Endothelial cell (in vitro differentiated cells): ENCODE measurements at regions not wholly inside any gene's neighbourhood (a gene's known extent, or its start where the extent isn't known, plus 50 kb on each side); places are given as distances from the start of the nearest gene placed in this dataset.

ENCODE experiments used
- DNase-seq: peaks from one replicate; pipeline ENCODE4 v3.0.0; 2021; ENCODE audit warnings: low spot score
- H3K27ac Mint-ChIP-seq: one replicate; pipeline ENCODE4 v1.8.0; 2021; ENCODE audit warnings: mixed read lengths, inconsistent platforms; ENCODE audit not compliant: unreplicated experiment
- H3K27me3 Mint-ChIP-seq: one replicate; pipeline ENCODE4 v1.8.0; 2021; ENCODE audit warnings: mild to moderate bottlenecking, moderate library complexity, mixed read lengths, inconsistent platforms; ENCODE audit not compliant: unreplicated experiment
- H3K36me3 Mint-ChIP-seq: one replicate; pipeline ENCODE4 v1.8.0; 2021; ENCODE audit warnings: mild to moderate bottlenecking, low read depth, mixed read lengths, inconsistent platforms; ENCODE audit not compliant: unreplicated experiment
- H3K4me1 Mint-ChIP-seq: one replicate; pipeline ENCODE4 v1.8.0; 2021; ENCODE audit warnings: mild to moderate bottlenecking, mixed read lengths, inconsistent platforms; ENCODE audit not compliant: unreplicated experiment
- H3K4me3 Mint-ChIP-seq: one replicate; pipeline ENCODE4 v1.8.0; 2021; ENCODE audit warnings: mild to moderate bottlenecking, mixed read lengths, inconsistent platforms; ENCODE audit not compliant: unreplicated experiment
- H3K9me3 Mint-ChIP-seq: one replicate; pipeline ENCODE4 v1.8.0; 2021; ENCODE audit warnings: mixed read lengths, inconsistent platforms; ENCODE audit not compliant: unreplicated experiment
- CTCF ChIP-seq: fragments of 200-600 bp; sonication (generic); IDR thresholded peaks from one replicate; pipeline ENCODE4 v1.5.0; 2021; ENCODE audit warnings: antibody characterized with exemption; ENCODE audit not compliant: unreplicated experiment

GRCh38 chr18:65946777-65947176 lies 196.0 kb downstream of the CDH7 start:
- H3K27me3 Mint-ChIP-seq, result peaks cover 1% of the 10 kb centered on the region
- no peak for DNase-seq
- H3K36me3 Mint-ChIP-seq, result no peaks in the 10 kb centered on the region
- H3K27ac Mint-ChIP-seq, result no peak overlapping the region
- no peak for TF ChIP-seq CTCF
- peaks cover 17% of the 10 kb centered on the region for H3K4me1 Mint-ChIP-seq
- H3K4me3 Mint-ChIP-seq, result no peak overlapping the region
- H3K9me3 Mint-ChIP-seq, result no peaks in the 10 kb centered on the region

GRCh38 chr18:65943268-65943667 lies 192.5 kb downstream of the CDH7 start:
- Mint-ChIP-seq H3K4me3 (no peak overlapping the region), H3K27ac (no peak overlapping the region), H3K36me3 (no peaks in the 10 kb centered on the region), H3K27me3 (no peaks in the 10 kb centered on the region), H3K9me3 (no peaks in the 10 kb centered on the region), H3K4me1 (peaks cover 17% of the 10 kb centered on the region)
- DNase-seq, result no peak
- no peak for TF ChIP-seq CTCF

- Mint-ChIP-seq H3K9me3 (no peaks in the 10 kb centered on the region), H3K27ac (no peak overlapping the region), H3K27me3 (no peaks in the 10 kb centered on the region), H3K4me1 (peaks cover 17% of the 10 kb centered on the region), H3K36me3 (no peaks in the 10 kb centered on the region), H3K4me3 (no peak overlapping the region)
- no peak for DNase-seq
- no peak for TF ChIP-seq CTCF
Observed at GRCh38 chr18:65942854-65943253, 192.0 kb downstream of the CDH7 start.

- TF ChIP-seq CTCF, result no peak
- Mint-ChIP-seq H3K27me3 (no peaks in the 10 kb centered on the region), H3K27ac (peak overlapping the region; percentile 14), H3K4me1 (peaks cover 16% of the 10 kb centered on the region), H3K36me3 (no peaks in the 10 kb centered on the region), H3K9me3 (no peaks in the 10 kb centered on the region), H3K4me3 (no peak overlapping the region)
- no peak for DNase-seq
Observed at GRCh38 chr18:65942104-65942503, 191.3 kb downstream of the CDH7 start.

- Mint-ChIP-seq H3K9me3 (no peaks in the 10 kb centered on the region), H3K4me1 (peaks cover 16% of the 10 kb centered on the region), H3K27me3 (no peaks in the 10 kb centered on the region), H3K36me3 (no peaks in the 10 kb centered on the region), H3K4me3 (no peak overlapping the region), H3K27ac (no peak overlapping the region)
- no peak for DNase-seq
- TF ChIP-seq CTCF, result no peak
Observed at GRCh38 chr18:65941482-65941881, 190.7 kb downstream of the CDH7 start.
